ENCODE measurements at regions not wholly inside any gene's neighbourhood (a gene's known extent, or its start where the extent isn't known, plus 50 kb on each side); places are given as distances from the start of the nearest gene placed in this dataset.

DNA sequence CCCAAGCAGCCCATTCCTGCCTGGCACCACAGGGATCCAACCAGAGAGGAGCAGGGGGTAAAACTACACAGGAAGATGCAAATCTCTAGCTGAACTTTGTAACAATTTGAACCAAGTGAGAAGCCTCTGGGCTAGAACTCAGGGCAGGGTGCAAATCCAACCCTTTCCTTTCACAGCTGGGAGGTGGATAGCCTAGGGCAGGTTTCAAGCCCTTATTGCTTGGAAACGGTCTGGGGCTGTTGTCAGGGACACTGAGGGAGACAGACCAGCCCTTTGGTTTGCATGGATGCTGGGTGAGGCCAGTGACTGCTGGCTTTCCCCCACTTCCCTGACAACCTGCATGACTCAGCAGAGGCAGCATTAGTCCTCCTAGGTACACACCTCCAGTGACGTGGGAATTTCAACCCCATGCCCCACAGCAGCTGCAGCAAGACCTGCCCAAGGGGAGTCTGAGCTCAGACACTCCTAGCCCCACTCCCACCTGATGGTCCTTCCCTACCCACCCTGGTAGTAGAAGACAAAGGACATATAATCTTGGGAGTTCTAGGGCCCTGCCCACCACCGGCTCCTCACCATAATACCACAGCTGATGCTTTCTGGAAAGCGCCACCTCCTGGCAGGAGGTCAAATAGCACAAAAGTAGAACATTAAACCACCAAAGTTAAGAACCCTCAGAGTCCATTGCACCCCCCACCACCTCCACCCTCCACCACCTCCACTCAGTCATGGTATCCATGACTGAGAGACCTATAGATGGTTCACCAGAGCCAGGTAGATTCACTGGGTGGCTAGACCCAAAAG is 797.7 kb upstream of the MAN1A1 start:
- intact Hi-C loops (cut with DNase I): no loop called here
- Histone ChIP-seq H3K36me3 (no peaks in the 10 kb centered on the region), H3K9me3 (peaks cover 0 to 20% (median 0%) of the 10 kb centered on the region in 12 donors), H3K4me3 (no peak overlapping the region), H3K4me1 (no peaks in the 10 kb centered on the region), H3K27ac (no peak overlapping the region), H3K27me3 (no peaks in the 10 kb centered on the region)
- 70 to 80% (median 76%) methylated on average over 3 to 4 of the region's 4 CpGs for WGBS, 4 donors
- DNase-seq: peak in 2 of 5 donors; percentile 9 to 19
- no peak for ATAC-seq
- TF ChIP-seq POLR2A (IDR thresholded peaks at IDR 0.05): no peak
- TF ChIP-seq, protein P1, sequence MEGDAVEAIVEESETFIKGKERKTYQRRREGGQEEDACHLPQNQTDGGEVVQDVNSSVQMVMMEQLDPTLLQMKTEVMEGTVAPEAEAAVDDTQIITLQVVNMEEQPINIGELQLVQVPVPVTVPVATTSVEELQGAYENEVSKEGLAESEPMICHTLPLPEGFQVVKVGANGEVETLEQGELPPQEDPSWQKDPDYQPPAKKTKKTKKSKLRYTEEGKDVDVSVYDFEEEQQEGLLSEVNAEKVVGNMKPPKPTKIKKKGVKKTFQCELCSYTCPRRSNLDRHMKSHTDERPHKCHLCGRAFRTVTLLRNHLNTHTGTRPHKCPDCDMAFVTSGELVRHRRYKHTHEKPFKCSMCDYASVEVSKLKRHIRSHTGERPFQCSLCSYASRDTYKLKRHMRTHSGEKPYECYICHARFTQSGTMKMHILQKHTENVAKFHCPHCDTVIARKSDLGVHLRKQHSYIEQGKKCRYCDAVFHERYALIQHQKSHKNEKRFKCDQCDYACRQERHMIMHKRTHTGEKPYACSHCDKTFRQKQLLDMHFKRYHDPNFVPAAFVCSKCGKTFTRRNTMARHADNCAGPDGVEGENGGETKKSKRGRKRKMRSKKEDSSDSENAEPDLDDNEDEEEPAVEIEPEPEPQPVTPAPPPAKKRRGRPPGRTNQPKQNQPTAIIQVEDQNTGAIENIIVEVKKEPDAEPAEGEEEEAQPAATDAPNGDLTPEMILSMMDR (IDR thresholded peaks at IDR 0.05): no peak

GRCh38 chr6:120141601-120142000 is 792.0 kb upstream of the MAN1A1 start:
- no peak for TF ChIP-seq POLR2A (IDR thresholded peaks at IDR 0.05)
- TF ChIP-seq, protein P1 (IDR thresholded peaks at IDR 0.05): no peak
- Histone ChIP-seq H3K9me3 (no peaks in the 10 kb centered on the region), H3K4me1 (no peaks in the 10 kb centered on the region), H3K27me3 (no peaks in the 10 kb centered on the region), H3K36me3 (no peaks in the 10 kb centered on the region), H3K4me3 (no peak overlapping the region), H3K27ac (no peak overlapping the region)
- intact Hi-C loops (cut with DNase I): no loop called here
- 80 to 88% (median 86%) methylated on average over 5 of the region's 5 CpGs for WGBS, 4 donors
- no peak for DNase-seq
- ATAC-seq: no peak

DNA sequence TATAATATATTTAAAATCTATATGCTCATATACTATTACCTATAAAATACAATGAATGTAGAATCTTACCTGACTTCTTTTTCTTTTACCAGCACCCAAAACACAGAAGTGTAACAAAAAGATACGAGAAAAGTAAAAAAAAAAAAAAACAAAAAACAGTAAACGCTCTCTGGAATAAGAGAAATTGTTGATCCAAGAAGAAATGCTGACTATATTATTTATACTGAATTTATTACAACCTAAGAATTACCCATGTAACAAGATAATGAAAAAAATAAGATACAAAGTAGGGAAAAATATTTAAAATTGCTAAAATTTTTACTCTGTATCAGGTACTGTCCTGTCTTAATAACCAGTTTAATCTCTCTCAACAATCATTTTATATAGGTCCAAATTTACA is 787.9 kb upstream of the MAN1A1 start:
- intact Hi-C loops (cut with DNase I): no loop called here
- H3K36me3 ChIP-seq: no peaks in the 10 kb centered on the region
- WGBS, 4 donors: 84 to 90% (median 86%) methylated on average over 2 of the region's 2 CpGs
- ATAC-seq: no peak
- no peak for DNase-seq
- H3K27me3 ChIP-seq: no peaks in the 10 kb centered on the region
- no peaks in the 10 kb centered on the region for H3K4me1 ChIP-seq
- no peak overlapping the region for H3K4me3 ChIP-seq
- no peak overlapping the region for H3K27ac ChIP-seq
- no peak for TF ChIP-seq POLR2A (IDR thresholded peaks at IDR 0.05)
- TF ChIP-seq, protein P1 (IDR thresholded peaks at IDR 0.05): no peak
- no peaks in the 10 kb centered on the region for H3K9me3 ChIP-seq

GRCh38 chr6:120129228-120129627 is 779.7 kb upstream of the MAN1A1 start:
- Histone ChIP-seq H3K36me3 (no peaks in the 10 kb centered on the region), H3K27me3 (no peaks in the 10 kb centered on the region), H3K27ac (no peak overlapping the region), H3K9me3 (no peaks in the 10 kb centered on the region), H3K4me3 (no peak overlapping the region), H3K4me1 (no peaks in the 10 kb centered on the region)
- no peak for ATAC-seq
- TF ChIP-seq, protein P1 (IDR thresholded peaks at IDR 0.05): no peak
- no peak for TF ChIP-seq POLR2A (IDR thresholded peaks at IDR 0.05)
- intact Hi-C loops (cut with DNase I): no loop called here
- DNase-seq: no peak
- WGBS, 4 donors: 74 to 82% (median 78%) methylated on average over 1 of the region's 1 CpG

Data from heart left ventricle (tissue), 16 donors.